ENCODE measurements at regions not wholly inside any gene's neighbourhood (a gene's known extent, or its start where the extent isn't known, plus 50 kb on each side); places are given as distances from the start of the nearest gene placed in this dataset.

- TF ChIP-seq ZNF318 (CRISPR knock-in tag; IDR thresholded peaks at IDR 0.05) (no peak), TOPORS (CRISPR knock-in tag; IDR thresholded peaks at IDR 0.05) (no peak), TRAFD1 (CRISPR knock-in tag; IDR thresholded peaks at IDR 0.05; ENCODE audit: borderline replicate concordance) (no peak), IRF2 (CRISPR knock-in tag; IDR thresholded peaks at IDR 0.05) (no peak), SMAD3 (CRISPR knock-in tag; IDR thresholded peaks at IDR 0.05) (peak; percentile 23; the same call in 1 of the 2 replicates), RXRA (CRISPR knock-in tag; IDR thresholded peaks at IDR 0.05) (no peak; the same call in 1 of the 2 replicates), SIX1 (CRISPR knock-in tag; IDR thresholded peaks at IDR 0.05; ENCODE audit: borderline replicate concordance) (no peak), ZFP36L2 (CRISPR knock-in tag; IDR thresholded peaks at IDR 0.05) (no peak), CEBPG (CRISPR knock-in tag; IDR thresholded peaks at IDR 0.05) (no peak), ZNF550 (CRISPR knock-in tag; IDR thresholded peaks at IDR 0.05; ENCODE audit: borderline replicate concordance) (no peak), CREB1 (IDR thresholded peaks at IDR 0.05) (peak; percentile 75), CREB1 (CRISPR knock-in tag; IDR thresholded peaks at IDR 0.05) (no peak), GATAD2A (CRISPR knock-in tag; IDR thresholded peaks at IDR 0.05) (peak; percentile 73), ZNF256 (CRISPR knock-in tag; conservative IDR thresholded peaks at IDR 0.05) (no peak)
- TF ChIP-seq, protein P1, sequence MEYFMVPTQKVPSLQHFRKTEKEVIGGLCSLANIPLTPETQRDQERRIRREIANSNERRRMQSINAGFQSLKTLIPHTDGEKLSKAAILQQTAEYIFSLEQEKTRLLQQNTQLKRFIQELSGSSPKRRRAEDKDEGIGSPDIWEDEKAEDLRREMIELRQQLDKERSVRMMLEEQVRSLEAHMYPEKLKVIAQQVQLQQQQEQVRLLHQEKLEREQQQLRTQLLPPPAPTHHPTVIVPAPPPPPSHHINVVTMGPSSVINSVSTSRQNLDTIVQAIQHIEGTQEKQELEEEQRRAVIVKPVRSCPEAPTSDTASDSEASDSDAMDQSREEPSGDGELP (IDR thresholded peaks at IDR 0.05; ENCODE audit: borderline replicate concordance, low read depth): no peak
- TF ChIP-seq, protein P2, sequence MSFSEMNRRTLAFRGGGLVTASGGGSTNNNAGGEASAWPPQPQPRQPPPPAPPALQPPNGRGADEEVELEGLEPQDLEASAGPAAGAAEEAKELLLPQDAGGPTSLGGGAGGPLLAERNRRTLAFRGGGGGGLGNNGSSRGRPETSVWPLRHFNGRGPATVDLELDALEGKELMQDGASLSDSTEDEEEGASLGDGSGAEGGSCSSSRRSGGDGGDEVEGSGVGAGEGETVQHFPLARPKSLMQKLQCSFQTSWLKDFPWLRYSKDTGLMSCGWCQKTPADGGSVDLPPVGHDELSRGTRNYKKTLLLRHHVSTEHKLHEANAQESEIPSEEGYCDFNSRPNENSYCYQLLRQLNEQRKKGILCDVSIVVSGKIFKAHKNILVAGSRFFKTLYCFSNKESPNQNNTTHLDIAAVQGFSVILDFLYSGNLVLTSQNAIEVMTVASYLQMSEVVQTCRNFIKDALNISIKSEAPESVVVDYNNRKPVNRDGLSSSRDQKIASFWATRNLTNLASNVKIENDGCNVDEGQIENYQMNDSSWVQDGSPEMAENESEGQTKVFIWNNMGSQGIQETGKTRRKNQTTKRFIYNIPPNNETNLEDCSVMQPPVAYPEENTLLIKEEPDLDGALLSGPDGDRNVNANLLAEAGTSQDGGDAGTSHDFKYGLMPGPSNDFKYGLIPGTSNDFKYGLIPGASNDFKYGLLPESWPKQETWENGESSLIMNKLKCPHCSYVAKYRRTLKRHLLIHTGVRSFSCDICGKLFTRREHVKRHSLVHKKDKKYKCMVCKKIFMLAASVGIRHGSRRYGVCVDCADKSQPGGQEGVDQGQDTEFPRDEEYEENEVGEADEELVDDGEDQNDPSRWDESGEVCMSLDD (CRISPR knock-in tag; IDR thresholded peaks at IDR 0.05; ENCODE audit: borderline replicate concordance): no peak
Measured at GRCh38 chr16:52812678-52813556, 239.8 kb downstream of the CHD9NB start (continued).
